ENCODE measurements at regions not wholly inside any gene's neighbourhood (a gene's known extent, or its start where the extent isn't known, plus 50 kb on each side); places are given as distances from the start of the nearest gene placed in this dataset.

DNA sequence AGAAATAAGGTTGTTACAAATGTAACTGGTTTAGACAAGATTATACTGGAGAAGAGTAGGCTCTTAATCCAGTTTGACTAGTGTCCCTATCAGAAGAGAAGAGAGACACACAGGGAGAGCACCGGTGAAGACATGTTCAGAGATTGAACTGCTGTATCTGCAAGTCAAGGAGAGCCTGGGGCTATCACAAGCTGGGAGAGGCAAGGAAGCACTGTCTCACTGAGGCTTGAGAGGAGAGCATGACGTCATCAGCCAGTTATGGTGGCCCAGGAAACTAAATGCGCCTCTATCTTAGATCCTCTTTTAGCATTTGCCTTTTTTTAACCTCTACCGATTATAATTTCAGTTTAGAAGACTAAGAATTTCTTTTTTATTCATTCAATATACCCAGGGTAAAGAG is 583.4 kb downstream of the TRAM1L1 start:
- TF ChIP-seq, protein P1, sequence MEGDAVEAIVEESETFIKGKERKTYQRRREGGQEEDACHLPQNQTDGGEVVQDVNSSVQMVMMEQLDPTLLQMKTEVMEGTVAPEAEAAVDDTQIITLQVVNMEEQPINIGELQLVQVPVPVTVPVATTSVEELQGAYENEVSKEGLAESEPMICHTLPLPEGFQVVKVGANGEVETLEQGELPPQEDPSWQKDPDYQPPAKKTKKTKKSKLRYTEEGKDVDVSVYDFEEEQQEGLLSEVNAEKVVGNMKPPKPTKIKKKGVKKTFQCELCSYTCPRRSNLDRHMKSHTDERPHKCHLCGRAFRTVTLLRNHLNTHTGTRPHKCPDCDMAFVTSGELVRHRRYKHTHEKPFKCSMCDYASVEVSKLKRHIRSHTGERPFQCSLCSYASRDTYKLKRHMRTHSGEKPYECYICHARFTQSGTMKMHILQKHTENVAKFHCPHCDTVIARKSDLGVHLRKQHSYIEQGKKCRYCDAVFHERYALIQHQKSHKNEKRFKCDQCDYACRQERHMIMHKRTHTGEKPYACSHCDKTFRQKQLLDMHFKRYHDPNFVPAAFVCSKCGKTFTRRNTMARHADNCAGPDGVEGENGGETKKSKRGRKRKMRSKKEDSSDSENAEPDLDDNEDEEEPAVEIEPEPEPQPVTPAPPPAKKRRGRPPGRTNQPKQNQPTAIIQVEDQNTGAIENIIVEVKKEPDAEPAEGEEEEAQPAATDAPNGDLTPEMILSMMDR (IDR thresholded peaks at IDR 0.05): no peak
- TF ChIP-seq POLR2A (IDR thresholded peaks at IDR 0.05): no peak
